IPS-NIHi7 (cell line): ENCODE measurements at regions not wholly inside any gene's neighbourhood (a gene's known extent, or its start where the extent isn't known, plus 50 kb on each side); places are given as distances from the start of the nearest gene placed in this dataset.
A peak's percentile ranks its signal among the peaks of the same experiment; 100 is the strongest.
"Not testable (repeated sequence)": the region's sequence is repeated elsewhere in the genome, so short reads cannot be mapped to it uniquely, and the experiment has no call there.

Experiments used
- DNase-seq: peaks from one replicate; pipeline ENCODE4 v3.0.0; 2012; ENCODE audit warnings: mixed read lengths; ENCODE audit errors: extremely low spot score

- DNase-seq, result not testable (repeated sequence)
Observed at GRCh38 chr9:85792057-85792456, 50.3 kb upstream of the AGTPBP1 start.

- DNase-seq, result not testable (repeated sequence)
Observed at GRCh38 chr9:85802978-85803695, 61.4 kb upstream of the AGTPBP1 start.

- not testable (repeated sequence) for DNase-seq
Observed at GRCh38 chr9:85804847-85805133, 63.0 kb upstream of the AGTPBP1 start.

GRCh38 chr9:85805134-85806005 is 63.6 kb upstream of the AGTPBP1 start:
- peak; percentile 73 for DNase-seq

GRCh38 chr9:85808329-85808728 is 66.6 kb upstream of the AGTPBP1 start:
- not testable (repeated sequence) for DNase-seq

- DNase-seq, result not testable (repeated sequence)
Observed at GRCh38 chr9:85813388-85813787, 71.6 kb upstream of the AGTPBP1 start.

- DNase-seq, result not testable (repeated sequence)
Observed at GRCh38 chr9:85814800-85815199, 73.0 kb upstream of the AGTPBP1 start.

- not testable (repeated sequence) for DNase-seq
Observed at GRCh38 chr9:85818971-85819370, 77.2 kb upstream of the AGTPBP1 start.

- not testable (repeated sequence) for DNase-seq
Observed at GRCh38 chr9:85820598-85820997, 78.8 kb upstream of the AGTPBP1 start.

GRCh38 chr9:85824949-85825348 is 83.2 kb upstream of the AGTPBP1 start:
- DNase-seq, result peak; percentile 45

- not testable (repeated sequence) for DNase-seq
Observed at GRCh38 chr9:85834591-85834990, 92.8 kb upstream of the AGTPBP1 start.

- DNase-seq, result not testable (repeated sequence)
Observed at GRCh38 chr9:85843949-85844348, 97.0 kb upstream of the NAA35 start.

GRCh38 chr9:85847782-85848181 is 93.2 kb upstream of the NAA35 start:
- DNase-seq, result not testable (repeated sequence)

- no peak for DNase-seq
Observed at GRCh38 chr9:85858056-85858750, 82.7 kb upstream of the NAA35 start.

GRCh38 chr9:85859765-85860164 is 81.2 kb upstream of the NAA35 start:
- no peak for DNase-seq

- not testable (repeated sequence) for DNase-seq
Observed at GRCh38 chr9:85861882-85862281, 79.1 kb upstream of the NAA35 start.

- no peak for DNase-seq
Observed at GRCh38 chr9:85863875-85864274, 77.1 kb upstream of the NAA35 start.

GRCh38 chr9:85871008-85871407 is 69.9 kb upstream of the NAA35 start:
- DNase-seq, result no peak

GRCh38 chr9:85871683-85872082 is 69.3 kb upstream of the NAA35 start:
- DNase-seq, result not testable (repeated sequence)

- DNase-seq, result no peak
Observed at GRCh38 chr9:85872463-85872862, 68.5 kb upstream of the NAA35 start.

GRCh38 chr9:85876628-85877027 is 64.3 kb upstream of the NAA35 start:
- DNase-seq, result no peak

GRCh38 chr9:85878872-85879597 is 61.9 kb upstream of the NAA35 start:
- not testable (repeated sequence) for DNase-seq
